Keratinocyte (primary cell): ENCODE measurements at regions not wholly inside any gene's neighbourhood (a gene's known extent, or its start where the extent isn't known, plus 50 kb on each side); places are given as distances from the start of the nearest gene placed in this dataset.
"Not testable (repeated sequence)": the region's sequence is repeated elsewhere in the genome, so short reads cannot be mapped to it uniquely, and the experiment has no call there.

ENCODE experiments used
- EZH2 ChIP-seq: IDR thresholded peaks from one replicate; pipeline ENCODE4 v1.6.1; 2012; ENCODE audit warnings: inconsistent platforms, mild to moderate bottlenecking, low read length, moderate library complexity
- TF ChIP-seq, protein P1 (sequence below), 3 experiments: IDR thresholded peaks in 1 of 3; conservative IDR thresholded peaks in 1 of 3; optimal IDR thresholded peaks in 1 of 3; 2 replicates in 2 of 3; 3 replicates in 1 of 3; pipeline versions ENCODE3 to v1.5.1; 2011; ENCODE audit warnings: low read length in 3 of 3, mild to moderate bottlenecking in 3 of 3, moderate library complexity in 2 of 3, control low read depth in 1 of 3, inconsistent platforms in 1 of 3; ENCODE audit not compliant: insufficient read depth in 2 of 3; ENCODE audit errors: extremely low read depth in 1 of 3

GRCh38 chr4:38304460-38304859 is 344.3 kb downstream of the PTTG2 start:
- TF ChIP-seq, protein P1, sequence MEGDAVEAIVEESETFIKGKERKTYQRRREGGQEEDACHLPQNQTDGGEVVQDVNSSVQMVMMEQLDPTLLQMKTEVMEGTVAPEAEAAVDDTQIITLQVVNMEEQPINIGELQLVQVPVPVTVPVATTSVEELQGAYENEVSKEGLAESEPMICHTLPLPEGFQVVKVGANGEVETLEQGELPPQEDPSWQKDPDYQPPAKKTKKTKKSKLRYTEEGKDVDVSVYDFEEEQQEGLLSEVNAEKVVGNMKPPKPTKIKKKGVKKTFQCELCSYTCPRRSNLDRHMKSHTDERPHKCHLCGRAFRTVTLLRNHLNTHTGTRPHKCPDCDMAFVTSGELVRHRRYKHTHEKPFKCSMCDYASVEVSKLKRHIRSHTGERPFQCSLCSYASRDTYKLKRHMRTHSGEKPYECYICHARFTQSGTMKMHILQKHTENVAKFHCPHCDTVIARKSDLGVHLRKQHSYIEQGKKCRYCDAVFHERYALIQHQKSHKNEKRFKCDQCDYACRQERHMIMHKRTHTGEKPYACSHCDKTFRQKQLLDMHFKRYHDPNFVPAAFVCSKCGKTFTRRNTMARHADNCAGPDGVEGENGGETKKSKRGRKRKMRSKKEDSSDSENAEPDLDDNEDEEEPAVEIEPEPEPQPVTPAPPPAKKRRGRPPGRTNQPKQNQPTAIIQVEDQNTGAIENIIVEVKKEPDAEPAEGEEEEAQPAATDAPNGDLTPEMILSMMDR (optimal IDR thresholded peaks at IDR 0.05 in 1 of 3, IDR thresholded peaks at IDR 0.05 in 1 of 3, conservative IDR thresholded peaks at IDR 0.05 in 1 of 3; ENCODE audit: extremely low read depth in 1 of 3, insufficient read depth in 2 of 3, low read length in 3 of 3) = not testable (repeated sequence)
- not testable (repeated sequence) for TF ChIP-seq EZH2
